A549 (cell line): ENCODE measurements at regions not wholly inside any gene's neighbourhood (a gene's known extent, or its start where the extent isn't known, plus 50 kb on each side); places are given as distances from the start of the nearest gene placed in this dataset.
A peak's percentile ranks its signal among the peaks of the same experiment; 100 is the strongest.

Source experiments
- ATAC-seq, 2 experiments: fragments of 200-7000 bp in 1 of 2; fragments of >200 bp in 1 of 2; cut with Nextera tagmentation in 1 of 2; cut with Tn5 transposase in 1 of 2; 3 replicates each; pipeline versions ENCODE4 v1.8.0 to v1.9.1; 2018 to 2020; ENCODE audit warnings: mild to moderate bottlenecking in 1 of 2, moderate library complexity in 1 of 2
- CTCF ChIA-PET: fragments of 300-600 bp; sonication (Branson Sonifier 250); formaldehyde crosslinking; extraction: SDS; loops from one replicate; lab custom pipeline; 2021; ENCODE audit warnings: antibody characterized with exemption, inconsistent platforms; lab: Yijun Ruan, JAX
- POLR2A ChIA-PET: fragments of 350-600 bp; formaldehyde crosslinking; extraction: SDS; loops from one replicate; lab custom pipeline; 2021; ENCODE audit warnings: antibody characterized with exemption, inconsistent platforms; lab: Yijun Ruan, JAX
- DNase-seq, 2 experiments: peaks; one replicate each; pipeline versions ENCODE4 v3.0.0 to v3.0.0-alpha.2; 2011 to 2016; ENCODE audit warnings: low read depth in 1 of 2, low spot score in 1 of 2
- FAIRE-seq: peaks from 2 replicates; lab custom pipeline; 2011; peaks lifted over from hg19 to GRCh38; lab: Jason Lieb, UNC
- H3K27ac ChIP-seq, 2 experiments: fragments of >200 bp; sonication (Bioruptor Twin); formaldehyde crosslinking; 3 replicates each; pipeline ENCODE4 v1.5.1; 2016 to 2017
- H3K4me1 ChIP-seq: fragments of >200 bp; sonication (Bioruptor Twin); formaldehyde crosslinking; 3 replicates; pipeline ENCODE4 v1.6.1; 2016
- H3K4me2 ChIP-seq: fragments of >200 bp; sonication (Bioruptor Twin); formaldehyde crosslinking; 3 replicates; pipeline ENCODE4 v1.6.1; 2016
- H3K4me3 ChIP-seq: fragments of >200 bp; sonication (Bioruptor Twin); formaldehyde crosslinking; 3 replicates; pipeline ENCODE4 v1.5.1; 2016
- H3K9me3 ChIP-seq: fragments of >200 bp; sonication (Bioruptor Twin); formaldehyde crosslinking; 3 replicates; pipeline ENCODE4 v1.6.1; 2016
- BCL3 ChIP-seq: fragments of >200 bp; sonication (Bioruptor Twin); formaldehyde crosslinking; IDR thresholded peaks from 3 replicates; pipeline ENCODE4 v1.6.1; 2016
- BHLHE40 ChIP-seq: IDR thresholded peaks from 2 replicates; pipeline ENCODE4 v1.6.1; 2012; ENCODE audit warnings: low read depth, low read length, inconsistent platforms
- CBX2 ChIP-seq: fragments of 200-600 bp; sonication (generic); IDR thresholded peaks from 2 replicates; pipeline ENCODE4 v1.6.1; 2016; ENCODE audit warnings: low read depth, mild to moderate bottlenecking, borderline replicate concordance
- CEBPB ChIP-seq, 2 experiments: fragments of >200 bp in 1 of 2; sonication (Bioruptor Twin) in 1 of 2; formaldehyde crosslinking in 1 of 2; IDR thresholded peaks; 2 replicates each; pipeline ENCODE4 v1.6.1; 2012 to 2016
- CHD4 ChIP-seq: fragments of 200-600 bp; sonication (generic); IDR thresholded peaks from 2 replicates; pipeline ENCODE4 v1.6.1; 2016; ENCODE audit warnings: antibody characterized with exemption, mild to moderate bottlenecking, borderline replicate concordance
- FOXS1 ChIP-seq: fragments of 250-450 bp; sonication (Bioruptor Pico); IDR thresholded peaks from 2 replicates; pipeline ENCODE4 v1.5.0; 2020; ENCODE audit warnings: mild to moderate bottlenecking, moderate library complexity
- GATA3 ChIP-seq: IDR thresholded peaks from 2 replicates; pipeline ENCODE4 v1.6.1; 2012; ENCODE audit warnings: borderline replicate concordance
- HES2 ChIP-seq: fragments of >200 bp; sonication (Bioruptor Twin); formaldehyde crosslinking; IDR thresholded peaks from 2 replicates; pipeline ENCODE4 v1.6.1; 2016
- HOXA7 ChIP-seq: fragments of 250-450 bp; sonication (Bioruptor Pico); IDR thresholded peaks from 2 replicates; pipeline ENCODE4 v1.5.0; 2020; ENCODE audit warnings: mild to moderate bottlenecking, moderate library complexity
- HOXB13 ChIP-seq: fragments of 250-450 bp; sonication (Bioruptor Pico); IDR thresholded peaks from 2 replicates; pipeline ENCODE4 v1.5.0; 2020; ENCODE audit warnings: low read depth, mild to moderate bottlenecking, moderate library complexity
- HOXB5 ChIP-seq: fragments of 250-450 bp; sonication (Bioruptor Pico); IDR thresholded peaks from 2 replicates; pipeline ENCODE4 v1.5.0; 2020; ENCODE audit warnings: mild to moderate bottlenecking, moderate library complexity
- JUN ChIP-seq, 2 experiments: fragments of >200 bp; sonication (Bioruptor Twin); formaldehyde crosslinking; IDR thresholded peaks; 2 replicates in 1 of 2; 3 replicates in 1 of 2; pipeline ENCODE4 v1.6.1; 2016 to 2017
- KDM1A ChIP-seq: fragments of 200-600 bp; sonication (generic); IDR thresholded peaks from 2 replicates; pipeline ENCODE4 v1.6.1; 2016; ENCODE audit warnings: low read depth, mild to moderate bottlenecking
- MAX ChIP-seq: IDR thresholded peaks from 2 replicates; pipeline ENCODE4 v1.6.1; 2012
- MYC ChIP-seq: IDR thresholded peaks from 2 replicates; pipeline ENCODE4 v1.6.1; 2012; ENCODE audit warnings: mild to moderate bottlenecking, inconsistent platforms, low read length, improper control_type of control experiment, borderline replicate concordance
- NFE2L2 ChIP-seq: fragments of 150-350 bp; conservative IDR thresholded peaks from 2 replicates; pipeline ENCODE4 v1.6.1; 2014; ENCODE audit warnings: low read length
- NPAS2 ChIP-seq: fragments of 250-450 bp; sonication (Bioruptor Pico); IDR thresholded peaks from 2 replicates; pipeline ENCODE4 v1.8.0; 2022; ENCODE audit warnings: mild to moderate bottlenecking, moderate library complexity, borderline replicate concordance
- NR3C1 ChIP-seq: fragments of >200 bp; sonication (Bioruptor Twin); formaldehyde crosslinking; IDR thresholded peaks from 3 replicates; pipeline ENCODE4 v1.6.1; 2017
- RAD21 ChIP-seq, 2 experiments: fragments of >200 bp in 1 of 2; sonication (Bioruptor Twin) in 1 of 2; formaldehyde crosslinking in 1 of 2; IDR thresholded peaks in 1 of 2; conservative IDR thresholded peaks in 1 of 2; 2 replicates in 1 of 2; 3 replicates in 1 of 2; pipeline ENCODE4 v1.6.1; 2012 to 2018; ENCODE audit warnings: inconsistent platforms in 1 of 2
- RARB ChIP-seq: fragments of 250-450 bp; sonication (Bioruptor Pico); IDR thresholded peaks from 2 replicates; pipeline ENCODE4 v1.8.0; 2021; ENCODE audit warnings: mild to moderate bottlenecking, moderate library complexity
- RCOR1 ChIP-seq: fragments of 150-350 bp; IDR thresholded peaks from 2 replicates; pipeline ENCODE4 v1.6.1; 2014; ENCODE audit warnings: antibody characterized with exemption, low read length, low read depth
- RFX5 ChIP-seq: fragments of 450-650 bp; IDR thresholded peaks from 2 replicates; pipeline ENCODE4 v1.7.1; 2014; ENCODE audit warnings: antibody characterized with exemption, mild to moderate bottlenecking, moderate library complexity
- SMC3 ChIP-seq: fragments of >200 bp; sonication (Bioruptor Twin); formaldehyde crosslinking; IDR thresholded peaks from 3 replicates; pipeline ENCODE4 v1.6.1; 2018; ENCODE audit warnings: inconsistent platforms
- TP53 ChIP-seq: fragments of 250-450 bp; sonication (Bioruptor Pico); IDR thresholded peaks from 2 replicates; pipeline ENCODE4 v1.5.0; 2021; ENCODE audit warnings: mild to moderate bottlenecking, moderate library complexity
- WGBS: methylation state at CpG from one replicate; pipeline ENCODE4 v1.1.6; 2017; ENCODE audit errors: missing lambda C conversion rate; 5-methylcytosine and 5-hydroxymethylcytosine counted together
- TF ChIP-seq, protein P1 (sequence below): IDR thresholded peaks from 2 replicates; pipeline ENCODE4 v1.6.1; 2012
- TF ChIP-seq, protein P2 (sequence below): fragments of 250-450 bp; sonication (Bioruptor Pico); IDR thresholded peaks from 2 replicates; pipeline ENCODE4 v1.5.0; 2021; ENCODE audit warnings: mild to moderate bottlenecking, moderate library complexity, borderline replicate concordance
- TF ChIP-seq, protein P3 (sequence below): fragments of 150-350 bp; IDR thresholded peaks from 2 replicates; pipeline ENCODE4 v1.6.1; 2014; ENCODE audit warnings: low read depth, mild to moderate bottlenecking, low read length

DNA sequence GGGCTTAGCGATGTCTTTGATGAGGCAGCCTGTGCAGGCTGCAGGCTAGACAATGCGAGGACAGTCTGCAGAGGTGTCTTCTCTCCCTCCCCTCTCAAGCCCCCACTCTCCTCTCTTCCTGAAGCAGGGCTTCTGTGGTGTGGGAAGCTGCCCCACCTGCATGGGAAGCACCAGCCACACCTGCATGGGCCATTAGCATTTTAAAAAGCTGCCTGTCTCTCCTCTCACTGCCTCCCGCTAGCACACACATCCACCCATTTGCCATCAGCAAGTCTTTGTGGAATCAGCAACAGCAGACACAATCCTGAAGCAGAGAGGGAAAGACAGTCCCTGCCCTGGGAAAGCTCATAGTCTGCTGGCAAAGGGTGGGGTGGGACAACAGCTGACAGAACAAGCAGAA lies 53.1 kb downstream of the NAV1 start:
- peaks cover 49% of the 10 kb centered on the region for H3K4me1 ChIP-seq
- H3K4me2 ChIP-seq: no peak overlapping the region
- ATAC-seq (no peak), DNase-seq (no peak), FAIRE-seq (no peak)
- WGBS: 89% methylated on average over 3 of the region's 3 CpGs
- POLR2A ChIA-PET: no interaction called here
- no peak for TF ChIP-seq RCOR1
- TF ChIP-seq MYC: no peak
- TF ChIP-seq HOXA7: no peak
- no peak for TF ChIP-seq HOXB5
- no peak for TF ChIP-seq HOXB13 (CRISPR knock-in tag)
- no peak for TF ChIP-seq HES2
- TF ChIP-seq, protein P1, sequence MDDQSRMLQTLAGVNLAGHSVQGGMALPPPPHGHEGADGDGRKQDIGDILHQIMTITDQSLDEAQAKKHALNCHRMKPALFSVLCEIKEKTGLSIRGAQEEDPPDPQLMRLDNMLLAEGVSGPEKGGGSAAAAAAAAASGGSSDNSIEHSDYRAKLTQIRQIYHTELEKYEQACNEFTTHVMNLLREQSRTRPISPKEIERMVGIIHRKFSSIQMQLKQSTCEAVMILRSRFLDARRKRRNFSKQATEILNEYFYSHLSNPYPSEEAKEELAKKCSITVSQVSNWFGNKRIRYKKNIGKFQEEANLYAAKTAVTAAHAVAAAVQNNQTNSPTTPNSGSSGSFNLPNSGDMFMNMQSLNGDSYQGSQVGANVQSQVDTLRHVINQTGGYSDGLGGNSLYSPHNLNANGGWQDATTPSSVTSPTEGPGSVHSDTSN: no peak
- TF ChIP-seq CEBPB (IDR thresholded peaks at IDR 0.05): no peak
- TF ChIP-seq SMC3: no peak
- TF ChIP-seq NPAS2 (CRISPR knock-in tag): no peak
- no peak for TF ChIP-seq NFE2L2
- TF ChIP-seq CBX2: no peak
- no peak for TF ChIP-seq GATA3
- TF ChIP-seq RAD21 (conservative IDR thresholded peaks at IDR 0.05 in 1 of 2, IDR thresholded peaks at IDR 0.05 in 1 of 2): no peak
- no peak for TF ChIP-seq RARB (CRISPR knock-in tag)
- TF ChIP-seq BHLHE40: no peak
- no peak for TF ChIP-seq BCL3
- TF ChIP-seq, protein P2, sequence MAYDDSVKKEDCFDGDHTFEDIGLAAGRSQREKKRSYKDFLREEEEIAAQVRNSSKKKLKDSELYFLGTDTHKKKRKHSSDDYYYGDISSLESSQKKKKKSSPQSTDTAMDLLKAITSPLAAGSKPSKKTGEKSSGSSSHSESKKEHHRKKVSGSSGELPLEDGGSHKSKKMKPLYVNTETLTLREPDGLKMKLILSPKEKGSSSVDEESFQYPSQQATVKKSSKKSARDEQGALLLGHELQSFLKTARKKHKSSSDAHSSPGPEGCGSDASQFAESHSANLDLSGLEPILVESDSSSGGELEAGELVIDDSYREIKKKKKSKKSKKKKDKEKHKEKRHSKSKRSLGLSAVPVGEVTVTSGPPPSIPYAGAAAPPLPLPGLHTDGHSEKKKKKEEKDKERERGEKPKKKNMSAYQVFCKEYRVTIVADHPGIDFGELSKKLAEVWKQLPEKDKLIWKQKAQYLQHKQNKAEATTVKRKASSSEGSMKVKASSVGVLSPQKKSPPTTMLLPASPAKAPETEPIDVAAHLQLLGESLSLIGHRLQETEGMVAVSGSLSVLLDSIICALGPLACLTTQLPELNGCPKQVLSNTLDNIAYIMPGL (CRISPR knock-in tag): no peak
- TF ChIP-seq, protein P3, sequence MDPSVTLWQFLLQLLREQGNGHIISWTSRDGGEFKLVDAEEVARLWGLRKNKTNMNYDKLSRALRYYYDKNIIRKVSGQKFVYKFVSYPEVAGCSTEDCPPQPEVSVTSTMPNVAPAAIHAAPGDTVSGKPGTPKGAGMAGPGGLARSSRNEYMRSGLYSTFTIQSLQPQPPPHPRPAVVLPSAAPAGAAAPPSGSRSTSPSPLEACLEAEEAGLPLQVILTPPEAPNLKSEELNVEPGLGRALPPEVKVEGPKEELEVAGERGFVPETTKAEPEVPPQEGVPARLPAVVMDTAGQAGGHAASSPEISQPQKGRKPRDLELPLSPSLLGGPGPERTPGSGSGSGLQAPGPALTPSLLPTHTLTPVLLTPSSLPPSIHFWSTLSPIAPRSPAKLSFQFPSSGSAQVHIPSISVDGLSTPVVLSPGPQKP: no peak
- no peak for TF ChIP-seq RFX5
- no peak overlapping the region for H3K4me3 ChIP-seq
- H3K9me3 ChIP-seq: no peaks in the 10 kb centered on the region
- peak overlapping the region; percentile 81 to 90 for H3K27ac ChIP-seq
- CTCF ChIA-PET: interaction anchor here (1.0 to 9.6 kb wide), 8 partner anchors 9 to 117 kb away, joined by 3 to 83 read pairs (median 7); no protein-coding TSS in a partner anchor

- WGBS: 17% methylated on average over 7 of the region's 7 CpGs
- DNase-seq: peak; percentile 28 to 75
- CTCF ChIA-PET: interaction anchor here (0.8 to 9.6 kb wide), 10 partner anchors 9 to 200 kb away, joined by 3 to 83 read pairs (median 8); no protein-coding TSS in a partner anchor
- peak; percentile 66 for ATAC-seq
- POLR2A ChIA-PET: interaction anchor here (0.6 to 3.1 kb wide), 3 partner anchors 10 to 60 kb away, joined by 3 to 22 read pairs (median 6); no protein-coding TSS in a partner anchor
- FAIRE-seq: no peak
- H3K4me1 ChIP-seq: peaks cover 62% of the 10 kb centered on the region
- peak overlapping the region; percentile 61 for H3K4me2 ChIP-seq
- peak overlapping the region; percentile 81 to 90 for H3K27ac ChIP-seq
- H3K4me3 ChIP-seq: no peak overlapping the region
- no peaks in the 10 kb centered on the region for H3K9me3 ChIP-seq
- TF ChIP-seq GATA3 (peak; percentile 50; the same call in 1 of the 2 replicates), RAD21 (conservative IDR thresholded peaks at IDR 0.05 in 1 of 2, IDR thresholded peaks at IDR 0.05 in 1 of 2) (peak in 1 of 2 experiments; percentile 43; a peak in 2 of 5 replicates), KDM1A (no peak), HOXA7 (no peak), NR3C1 (no peak), RFX5 (no peak), CBX2 (no peak), HOXB13 (CRISPR knock-in tag) (no peak), JUN (IDR thresholded peaks at IDR 0.05) (peak; percentile 83 to 86; a peak in 3 of 5 replicates), HES2 (peak; percentile 94), TP53 (CRISPR knock-in tag) (no peak), CHD4 (no peak), NPAS2 (CRISPR knock-in tag) (no peak), MAX (peak; percentile 38; the same call in 1 of the 2 replicates), FOXS1 (peak; percentile 95; the same call in 1 of the 2 replicates), NFE2L2 (no peak)
- TF ChIP-seq, protein P2 (CRISPR knock-in tag): no peak
Observed at GRCh38 chr1:201593200-201593921, 54.4 kb downstream of the NAV1 start.
